OCI-LY3 (cell line): ENCODE measurements at regions not wholly inside any gene's neighbourhood (a gene's known extent, or its start where the extent isn't known, plus 50 kb on each side); places are given as distances from the start of the nearest gene placed in this dataset.

Experiments used
- H2AFZ ChIP-seq: fragments of 200-600, 300-600 bp; shearing (Covaris generic); 2 replicates; pipeline ENCODE4 v1.6.0; 2014; ENCODE audit warnings: antibody characterized with exemption, low read depth, low read length
- H3K27ac ChIP-seq: fragments of 200-600, 300-600 bp; sonication (generic); 2 replicates; pipeline ENCODE4 v1.5.1; 2014; ENCODE audit warnings: mild to moderate bottlenecking, low read length, moderate library complexity, mixed read lengths
- H3K27me3 ChIP-seq: fragments of 200-600, 300-600 bp; sonication (generic); 2 replicates; pipeline ENCODE4 v1.6.1; 2014; ENCODE audit warnings: low read depth, low read length, mixed read lengths
- H3K36me3 ChIP-seq: fragments of 200-600, 300-600 bp; sonication (generic); replicated peaks from 2 replicates; pipeline ENCODE3; 2014; ENCODE audit warnings: low read depth, low read length, mixed read lengths
- H3K4me1 ChIP-seq: fragments of 300-600, 200-600 bp; sonication (generic); 2 replicates; pipeline ENCODE4 v1.6.1; 2014; ENCODE audit warnings: low read length, mixed read lengths
- H3K4me2 ChIP-seq: fragments of 200-600, 300-600 bp; sonication (generic); 2 replicates; pipeline ENCODE4 v1.6.1; 2014; ENCODE audit warnings: low read length, mixed read lengths
- H3K4me3 ChIP-seq: fragments of 300-600, 200-600 bp; sonication (generic); 2 replicates; pipeline ENCODE4 v1.5.1; 2014; ENCODE audit warnings: antibody characterized with exemption, mild to moderate bottlenecking, low read length, moderate library complexity
- H3K79me2 ChIP-seq: fragments of 300-600, 200-600 bp; shearing (Covaris generic); 2 replicates; pipeline ENCODE4 v1.6.1; 2014; ENCODE audit warnings: mild to moderate bottlenecking, low read length, mixed read lengths
- H3K9ac ChIP-seq: fragments of 300-600, 200-600 bp; shearing (Covaris generic); 2 replicates; pipeline ENCODE4 v1.6.0; 2014; ENCODE audit warnings: mild to moderate bottlenecking, low read length, moderate library complexity
- H3K9me3 ChIP-seq: fragments of 200-600, 300-600 bp; shearing (Covaris generic); 2 replicates; pipeline ENCODE4 v1.6.1; 2014; ENCODE audit warnings: low read length, mixed read lengths; ENCODE audit not compliant: insufficient read depth
- H4K20me1 ChIP-seq: fragments of 200-600, 300-600 bp; sonication (generic); 2 replicates; pipeline ENCODE4 v1.6.1; 2016; ENCODE audit warnings: low read length, mixed read lengths; ENCODE audit not compliant: insufficient read depth
- CTCF ChIP-seq: fragments of 200-600, 300-600 bp; sonication (generic); IDR thresholded peaks from 2 replicates; pipeline ENCODE4 v1.5.1; 2014; ENCODE audit warnings: antibody characterized with exemption, low read length, low read depth
- EZH2phosphoT487 ChIP-seq: fragments of 200-600 bp; shearing (Covaris generic); IDR thresholded peaks from 2 replicates; pipeline ENCODE4 v1.6.1; 2018; ENCODE audit warnings: antibody characterized with exemption, mixed run types, low read depth

DNA sequence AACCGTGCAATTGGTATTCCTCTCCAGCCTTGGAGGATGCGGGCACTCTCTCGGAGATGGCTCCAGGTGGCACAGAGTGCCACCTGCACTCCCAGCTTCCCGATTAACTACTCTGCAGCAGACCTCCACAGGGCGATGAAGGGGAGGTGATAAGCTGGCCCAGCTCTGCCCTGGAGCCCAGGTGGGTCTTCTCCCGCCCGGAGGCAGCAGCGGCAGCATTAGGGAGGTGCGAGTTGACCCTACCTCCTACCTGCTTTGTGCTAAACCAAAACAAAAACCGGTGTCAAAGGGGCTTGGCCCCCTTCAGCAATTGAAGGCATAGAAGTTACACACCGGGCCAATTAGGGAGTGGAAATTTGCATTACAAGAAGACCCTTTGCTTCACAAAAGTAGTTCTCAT lies 137.4 kb upstream of the MAMLD1 start:
- H3K79me2 ChIP-seq: no peaks in the 10 kb centered on the region
- no peaks in the 10 kb centered on the region for H3K27me3 ChIP-seq
- no peak overlapping the region for H3K9ac ChIP-seq
- H3K9me3 ChIP-seq: no peaks in the 10 kb centered on the region
- no peak overlapping the region for H3K4me3 ChIP-seq
- no peaks in the 10 kb centered on the region for H3K36me3 ChIP-seq
- H3K4me2 ChIP-seq: no peak overlapping the region
- no peaks in the 10 kb centered on the region for H3K4me1 ChIP-seq
- no peak overlapping the region for H3K27ac ChIP-seq
- TF ChIP-seq CTCF: no peak
- no peak for TF ChIP-seq EZH2phosphoT487
- H2AFZ ChIP-seq: no peak overlapping the region
- H4K20me1 ChIP-seq: no peaks in the 10 kb centered on the region

GRCh38 chrX:150226223-150226965 lies 136.7 kb upstream of the MAMLD1 start:
- H2AFZ ChIP-seq: no peak overlapping the region
- no peaks in the 10 kb centered on the region for H3K36me3 ChIP-seq
- no peaks in the 10 kb centered on the region for H4K20me1 ChIP-seq
- H3K4me3 ChIP-seq: no peak overlapping the region
- H3K4me2 ChIP-seq: no peak overlapping the region
- TF ChIP-seq CTCF (no peak), EZH2phosphoT487 (no peak)
- H3K27me3 ChIP-seq: no peaks in the 10 kb centered on the region
- H3K9ac ChIP-seq: no peak overlapping the region
- H3K4me1 ChIP-seq: no peaks in the 10 kb centered on the region
- no peak overlapping the region for H3K27ac ChIP-seq
- H3K79me2 ChIP-seq: no peaks in the 10 kb centered on the region
- no peaks in the 10 kb centered on the region for H3K9me3 ChIP-seq

DNA sequence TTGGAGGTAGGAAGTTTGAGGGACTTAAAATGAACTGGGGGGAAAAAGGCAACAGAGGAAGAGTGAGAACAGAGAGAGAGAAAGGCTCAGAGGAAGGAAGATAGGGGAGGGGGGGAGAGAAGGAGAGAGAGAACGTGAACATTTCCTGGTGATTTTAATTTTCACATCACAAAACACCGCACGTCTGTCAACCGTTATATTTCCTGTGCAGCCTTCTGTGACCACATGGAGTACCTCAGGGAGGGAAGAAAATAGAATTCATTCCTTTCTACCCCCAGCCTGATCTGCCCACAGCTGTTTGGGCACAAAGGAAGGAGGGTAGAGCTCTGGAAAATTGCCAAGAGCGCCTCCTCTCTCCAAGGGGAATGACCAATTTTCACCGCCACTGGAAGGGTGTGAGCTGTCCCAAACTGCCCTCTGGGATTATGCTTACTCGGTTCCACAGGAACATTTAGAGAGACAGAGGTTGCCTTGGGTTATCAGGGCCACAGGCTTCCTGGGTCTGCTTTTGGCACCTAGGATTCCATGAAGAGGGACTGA lies 135.7 kb upstream of the MAMLD1 start:
- TF ChIP-seq CTCF (no peak), EZH2phosphoT487 (no peak)

DNA sequence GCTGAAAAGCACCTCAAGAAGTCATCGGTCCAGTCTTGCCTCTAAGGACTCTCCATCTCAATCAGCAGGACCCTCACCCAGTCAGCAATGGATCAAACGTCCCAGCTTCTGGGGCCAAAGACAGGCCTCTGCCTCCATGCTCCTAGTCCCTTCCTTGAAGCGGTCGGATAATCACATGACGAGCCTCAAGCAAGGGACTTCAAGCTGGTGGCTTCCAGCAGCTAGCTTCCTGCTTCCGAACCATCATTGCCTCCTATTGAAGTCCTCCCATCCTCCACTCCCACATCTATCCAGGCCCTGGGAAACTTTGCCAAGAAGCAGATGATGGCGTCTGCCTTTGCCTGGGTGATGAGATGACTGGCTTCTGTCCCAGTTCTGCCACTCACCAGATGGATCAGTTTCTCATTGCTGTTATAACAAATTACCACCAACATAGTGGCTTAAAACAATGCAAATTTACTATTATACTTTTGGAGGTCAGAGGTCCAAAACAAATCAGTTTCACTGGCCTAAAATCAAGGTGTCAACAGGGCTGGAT lies 135.2 kb upstream of the MAMLD1 start:
- Histone ChIP-seq H3K27ac (no peak overlapping the region), H2AFZ (no peak overlapping the region), H3K79me2 (no peaks in the 10 kb centered on the region), H3K4me2 (no peak overlapping the region), H3K4me3 (no peak overlapping the region), H3K9me3 (no peaks in the 10 kb centered on the region), H3K9ac (no peak overlapping the region), H3K4me1 (no peaks in the 10 kb centered on the region), H3K36me3 (no peaks in the 10 kb centered on the region), H3K27me3 (no peaks in the 10 kb centered on the region), H4K20me1 (no peaks in the 10 kb centered on the region)
- TF ChIP-seq EZH2phosphoT487 (no peak), CTCF (no peak)

More for the DNA sequence above, 135.7 kb upstream of the MAMLD1 start:
- Histone ChIP-seq H3K79me2 (no peaks in the 10 kb centered on the region), H3K4me3 (no peak overlapping the region), H3K27me3 (no peaks in the 10 kb centered on the region), H3K27ac (no peak overlapping the region), H3K9ac (no peak overlapping the region), H3K9me3 (no peaks in the 10 kb centered on the region), H3K36me3 (no peaks in the 10 kb centered on the region), H4K20me1 (no peaks in the 10 kb centered on the region), H3K4me2 (no peak overlapping the region), H2AFZ (no peak overlapping the region), H3K4me1 (no peaks in the 10 kb centered on the region)
